HEK293 (cell line): ENCODE measurements at regions not wholly inside any gene's neighbourhood (a gene's known extent, or its start where the extent isn't known, plus 50 kb on each side); places are given as distances from the start of the nearest gene placed in this dataset.
A peak's percentile ranks its signal among the peaks of the same experiment; 100 is the strongest.

Experiments used
- ELK4 ChIP-seq: IDR thresholded peaks from 2 replicates; pipeline ENCODE4 v1.6.1; 2011; ENCODE audit warnings: mild to moderate bottlenecking, low read depth, low read length, borderline replicate concordance
- GLI4 ChIP-seq: fragments of 450-650 bp; formaldehyde crosslinking; IDR thresholded peaks from 2 replicates; pipeline ENCODE4 v1.5.1; 2016; ENCODE audit warnings: missing biosample characterization, missing genetic modification characterization
- HOXD13 ChIP-seq: sonication (generic); formaldehyde crosslinking; IDR thresholded peaks from 2 replicates; pipeline ENCODE4 v1.8.0; 2022; ENCODE audit warnings: missing genetic modification reagents, borderline replicate concordance
- IKZF3 ChIP-seq: fragments of 450-650 bp; IDR thresholded peaks from 2 replicates; pipeline ENCODE4 v1.5.0; 2018; ENCODE audit warnings: missing biosample characterization, mild to moderate bottlenecking, missing genetic modification characterization, moderate library complexity
- KLF8 ChIP-seq: fragments of 450-650 bp; formaldehyde crosslinking; IDR thresholded peaks from 2 replicates; pipeline ENCODE4 v1.5.1; 2016; ENCODE audit warnings: missing biosample characterization, missing genetic modification characterization
- OVOL3 ChIP-seq: fragments of 450-650 bp; formaldehyde crosslinking; IDR thresholded peaks from 2 replicates; pipeline ENCODE4 v1.5.1; 2016; ENCODE audit warnings: missing biosample characterization, missing genetic modification characterization
- PRDM6 ChIP-seq: fragments of 450-650 bp; formaldehyde crosslinking; IDR thresholded peaks from 2 replicates; pipeline ENCODE4 v1.5.1; 2017; ENCODE audit warnings: missing biosample characterization, missing genetic modification characterization
- REST ChIP-seq: fragments of 450-650 bp; formaldehyde crosslinking; IDR thresholded peaks from 2 replicates; pipeline ENCODE4 v1.5.1; 2016; ENCODE audit warnings: missing biosample characterization, missing genetic modification characterization
- SCRT1 ChIP-seq: fragments of 450-650 bp; formaldehyde crosslinking; IDR thresholded peaks from 2 replicates; pipeline ENCODE4 v1.5.1; 2016; ENCODE audit warnings: missing biosample characterization, missing genetic modification characterization, borderline replicate concordance
- SCRT2 ChIP-seq: fragments of 450-650 bp; formaldehyde crosslinking; IDR thresholded peaks from 2 replicates; pipeline ENCODE4 v1.5.1; 2016; ENCODE audit warnings: missing biosample characterization, missing genetic modification characterization
- SETDB1 ChIP-seq: IDR thresholded peaks from one replicate; pipeline ENCODE4 v1.6.1; 2017; ENCODE audit warnings: mild to moderate bottlenecking, low read length, moderate library complexity, mixed read lengths; ENCODE audit not compliant: insufficient read length
- TCF7L2 ChIP-seq: IDR thresholded peaks from 2 replicates; pipeline ENCODE4 v1.6.1; 2011; ENCODE audit warnings: low read depth, mild to moderate bottlenecking, inconsistent platforms, low read length, moderate library complexity, borderline replicate concordance
- YY2 ChIP-seq: fragments of 450-650 bp; formaldehyde crosslinking; IDR thresholded peaks from 2 replicates; pipeline ENCODE4 v1.5.1; 2016; ENCODE audit warnings: missing biosample characterization, missing genetic modification characterization
- ZBTB11 ChIP-seq: fragments of 450-650 bp; formaldehyde crosslinking; conservative IDR thresholded peaks from 2 replicates; pipeline ENCODE4 v1.5.1; 2016; ENCODE audit warnings: low read depth, missing biosample characterization, missing genetic modification characterization
- ZBTB17 ChIP-seq: fragments of 450-650 bp; formaldehyde crosslinking; IDR thresholded peaks from 2 replicates; pipeline ENCODE4 v1.5.1; 2016; ENCODE audit warnings: missing biosample characterization, missing genetic modification characterization
- ZNF138 ChIP-seq: fragments of 450-650 bp; formaldehyde crosslinking; IDR thresholded peaks from 2 replicates; pipeline ENCODE4 v1.5.1; 2016; ENCODE audit warnings: missing biosample characterization, missing genetic modification characterization, borderline replicate concordance
- ZNF157 ChIP-seq: fragments of 450-650 bp; formaldehyde crosslinking; IDR thresholded peaks from 2 replicates; pipeline ENCODE4 v1.5.1; 2016; ENCODE audit warnings: missing biosample characterization, missing genetic modification characterization
- ZNF169 ChIP-seq: fragments of 450-650 bp; formaldehyde crosslinking; IDR thresholded peaks from 2 replicates; pipeline ENCODE4 v1.5.1; 2016; ENCODE audit warnings: missing biosample characterization, missing genetic modification characterization
- ZNF174 ChIP-seq: fragments of 450-650 bp; formaldehyde crosslinking; IDR thresholded peaks from 2 replicates; pipeline ENCODE4 v1.5.0; 2017; ENCODE audit warnings: missing biosample characterization, mild to moderate bottlenecking, missing genetic modification characterization
- ZNF175 ChIP-seq: fragments of 450-650 bp; formaldehyde crosslinking; IDR thresholded peaks from 2 replicates; pipeline ENCODE4 v1.5.1; 2016; ENCODE audit warnings: missing biosample characterization, missing genetic modification characterization
- ZNF266 ChIP-seq: fragments of 450-650 bp; formaldehyde crosslinking; IDR thresholded peaks from 2 replicates; pipeline ENCODE4 v1.5.1; 2016; ENCODE audit warnings: missing biosample characterization, missing genetic modification characterization, low read depth
- ZNF362 ChIP-seq: fragments of 450-650 bp; formaldehyde crosslinking; IDR thresholded peaks from 2 replicates; pipeline ENCODE4 v1.5.1; 2016; ENCODE audit warnings: missing biosample characterization, missing genetic modification characterization
- ZNF423 ChIP-seq: fragments of 450-650 bp; formaldehyde crosslinking; IDR thresholded peaks from 2 replicates; pipeline ENCODE4 v1.5.1; 2016; ENCODE audit warnings: missing biosample characterization, missing genetic modification characterization
- ZNF560 ChIP-seq: fragments of 450-650 bp; formaldehyde crosslinking; IDR thresholded peaks from 2 replicates; pipeline ENCODE4 v1.5.1; 2017; ENCODE audit warnings: missing biosample characterization, missing genetic modification characterization, borderline replicate concordance
- ZNF626 ChIP-seq: fragments of 450-650 bp; sonication (Bioruptor Pico); formaldehyde crosslinking; IDR thresholded peaks from 2 replicates; pipeline ENCODE4 v1.5.1; 2018; ENCODE audit warnings: missing biosample characterization, missing genetic modification characterization, inconsistent platforms
- ZNF658 ChIP-seq: fragments of 450-650 bp; formaldehyde crosslinking; IDR thresholded peaks from 2 replicates; pipeline ENCODE4; 2016; ENCODE audit warnings: missing biosample characterization, missing genetic modification characterization
- ZNF791 ChIP-seq: fragments of 450-650 bp; formaldehyde crosslinking; IDR thresholded peaks from 2 replicates; pipeline ENCODE4 v1.5.1; 2016; ENCODE audit warnings: missing biosample characterization, missing genetic modification characterization
- ZNF830 ChIP-seq: fragments of 450-650 bp; IDR thresholded peaks from 2 replicates; pipeline ENCODE4 v1.5.0; 2018; ENCODE audit warnings: missing biosample characterization, missing genetic modification characterization, low read depth, mild to moderate bottlenecking, moderate library complexity
- ZNF837 ChIP-seq: fragments of 450-650 bp; formaldehyde crosslinking; IDR thresholded peaks from 2 replicates; pipeline ENCODE4 v1.5.1; 2016; ENCODE audit warnings: missing biosample characterization, missing genetic modification characterization
- ZSCAN23 ChIP-seq: fragments of 450-650 bp; formaldehyde crosslinking; IDR thresholded peaks from 2 replicates; pipeline ENCODE4 v1.5.1; 2016; ENCODE audit warnings: missing biosample characterization, missing genetic modification characterization

- TF ChIP-seq SETDB1 (no peak), IKZF3 (tag by site-specific recombination) (no peak; the same call in 1 of the 2 replicates), ZNF266 (tag by site-specific recombination) (no peak), ZNF157 (no peak), HOXD13 (peak; percentile 70; the same call in 1 of the 2 replicates), SCRT1 (no peak), OVOL3 (tag by site-specific recombination) (no peak), ZNF626 (tag by site-specific recombination) (no peak), GLI4 (no peak), TCF7L2 (no peak), ZBTB11 (no peak), SCRT2 (tag by site-specific recombination) (peak; percentile 95), YY2 (tag by site-specific recombination) (0 out of 2 replicates have a peak, but pooled peaks have one; percentile 36), ZNF174 (tag by site-specific recombination) (no peak), ZNF362 (tag by site-specific recombination) (0 out of 2 replicates have a peak, but pooled peaks have one; percentile 12), ELK4 (no peak), ZNF837 (tag by site-specific recombination) (no peak), PRDM6 (no peak), ZNF175 (tag by site-specific recombination) (no peak), ZNF423 (tag by site-specific recombination) (no peak), ZNF138 (tag by site-specific recombination) (no peak), ZNF830 (tag by site-specific recombination) (no peak), KLF8 (tag by site-specific recombination) (peak; percentile 64), REST (tag by site-specific recombination) (no peak), ZNF560 (tag by site-specific recombination) (no peak), ZSCAN23 (tag by site-specific recombination) (peak; percentile 89), ZNF169 (tag by site-specific recombination) (no peak), ZNF658 (tag by site-specific recombination) (no peak), ZBTB17 (tag by site-specific recombination) (0 out of 2 replicates have a peak, but pooled peaks have one; percentile 50), ZNF791 (tag by site-specific recombination) (no peak)
These were observed 301.4 kb downstream of the AHR start (continued) for GRCh38 chr7:17599733-17600339.
